GM21423 (cell line): ENCODE measurements at regions not wholly inside any gene's neighbourhood (a gene's known extent, or its start where the extent isn't known, plus 50 kb on each side); places are given as distances from the start of the nearest gene placed in this dataset.

Experiments
- ATAC-seq: cut with Tn5 transposase; IDR thresholded peaks from one replicate; pipeline ENCODE4 v1.9.1; 2021; ENCODE audit warnings: mild to moderate bottlenecking, moderate library complexity; ENCODE audit not compliant: unreplicated experiment

DNA sequence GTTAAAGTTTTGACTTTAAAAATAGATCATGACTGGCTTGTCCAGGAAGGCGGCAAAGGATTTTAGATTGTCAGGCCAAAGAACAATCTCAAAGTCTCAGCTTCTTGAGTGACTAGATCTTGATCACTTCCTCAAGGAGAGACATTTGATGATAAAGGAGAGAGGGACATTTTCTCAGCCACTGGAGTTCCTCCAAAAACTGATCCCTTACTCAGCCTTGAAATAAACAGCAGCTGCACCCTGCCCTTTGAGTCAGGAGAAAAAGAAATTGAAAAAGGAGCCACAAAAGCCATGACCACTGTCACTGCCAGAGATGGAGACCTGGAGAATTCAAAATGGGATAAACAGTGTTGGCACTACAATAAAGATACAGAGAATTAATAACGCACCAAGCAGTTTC lies 288.4 kb upstream of the PRMT6 start:
- ATAC-seq = no peak

DNA sequence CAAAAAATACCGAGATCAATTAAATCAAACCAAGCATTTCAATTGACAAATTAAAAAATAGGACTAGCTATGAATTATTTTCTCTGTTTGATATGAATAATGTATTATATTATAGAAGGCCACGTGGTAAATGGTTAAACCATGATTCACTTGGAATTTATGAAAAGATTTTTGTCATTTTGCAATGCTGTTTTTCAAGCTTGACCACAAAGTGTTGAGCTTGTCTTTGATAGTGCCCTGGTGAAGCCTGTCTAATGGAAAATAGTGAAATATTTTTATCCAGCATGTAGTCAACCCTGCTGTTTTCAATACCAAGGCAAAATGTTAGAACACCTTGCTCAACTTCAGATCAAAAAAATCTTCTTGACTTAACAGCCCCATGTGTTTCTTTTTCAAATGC lies 288.0 kb upstream of the PRMT6 start:
- no peak for ATAC-seq

DNA sequence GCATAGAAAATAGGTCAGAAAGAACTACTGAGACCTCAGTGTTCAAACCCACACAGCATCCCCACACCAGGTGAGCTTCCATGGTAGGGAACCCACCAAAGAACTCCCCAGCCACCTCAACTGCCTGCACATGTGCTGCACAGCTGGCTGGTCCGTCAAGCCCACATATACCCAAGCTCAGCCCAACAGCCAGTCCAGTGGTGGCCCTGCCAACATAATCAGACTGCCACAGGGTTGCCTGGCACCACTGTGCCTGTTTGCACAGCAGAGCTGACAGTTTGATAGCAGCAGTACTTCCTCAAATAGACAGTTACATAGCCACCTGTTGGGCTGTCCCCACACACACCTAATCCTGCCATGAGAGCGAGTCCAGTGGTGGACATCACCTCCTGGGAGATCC lies 283.3 kb upstream of the PRMT6 start:
- no peak for ATAC-seq

DNA sequence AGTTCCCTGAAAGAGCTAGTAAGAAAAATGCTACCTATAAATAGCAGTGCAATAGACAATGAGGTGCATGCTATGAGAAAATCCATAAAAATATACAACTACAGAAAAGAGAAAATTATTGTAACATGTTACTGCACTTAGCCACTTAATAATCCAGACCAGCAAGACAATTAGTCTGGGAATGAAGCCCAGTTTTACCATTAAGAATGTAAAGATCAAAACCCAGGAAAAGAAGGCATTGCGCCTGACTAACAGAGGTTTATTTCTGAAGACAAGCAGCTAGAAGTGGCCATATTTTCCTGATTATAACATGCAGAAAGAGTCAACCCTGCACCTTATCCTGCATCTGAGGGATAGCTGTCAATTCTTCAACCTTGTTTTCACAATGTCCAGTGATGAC lies 276.4 kb upstream of the PRMT6 start:
- no peak for ATAC-seq

DNA sequence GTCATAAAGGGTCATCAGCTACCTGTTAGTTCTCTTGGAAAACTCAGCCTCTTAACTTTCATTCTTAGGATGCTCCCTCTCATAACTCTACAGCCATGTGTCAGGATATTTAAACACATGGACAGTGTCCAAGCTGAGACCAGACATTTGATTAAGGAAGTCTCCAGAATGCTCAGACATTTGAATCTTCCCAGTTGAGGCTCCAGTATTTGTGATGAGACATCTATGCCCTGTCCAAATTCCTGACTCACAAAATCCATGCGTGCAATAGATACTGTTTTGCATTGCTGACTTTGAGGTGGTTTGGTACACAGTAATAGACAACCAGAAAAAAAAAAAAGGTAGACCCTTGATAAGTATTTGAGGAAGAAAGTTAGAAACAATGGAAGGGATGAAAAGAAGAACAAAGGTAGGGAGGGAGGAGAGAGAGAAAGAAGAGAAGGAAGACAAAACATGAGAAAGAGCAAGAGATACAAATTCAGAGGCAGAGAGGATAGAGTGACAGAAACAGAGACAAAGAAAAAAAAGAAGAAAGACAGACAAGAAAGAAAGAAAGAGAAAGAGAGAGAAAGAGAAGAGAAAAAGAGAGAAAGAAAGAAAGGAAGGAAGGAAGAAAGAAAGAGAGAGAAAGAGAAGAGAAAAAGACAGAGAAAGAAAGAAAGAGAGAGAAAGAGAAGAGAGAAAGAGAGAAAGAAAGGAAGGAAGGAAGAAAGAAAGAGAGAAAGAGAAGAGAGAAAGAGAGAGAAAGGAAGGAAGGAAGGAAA lies 275.5 kb upstream of the PRMT6 start:
- no peak for ATAC-seq

DNA sequence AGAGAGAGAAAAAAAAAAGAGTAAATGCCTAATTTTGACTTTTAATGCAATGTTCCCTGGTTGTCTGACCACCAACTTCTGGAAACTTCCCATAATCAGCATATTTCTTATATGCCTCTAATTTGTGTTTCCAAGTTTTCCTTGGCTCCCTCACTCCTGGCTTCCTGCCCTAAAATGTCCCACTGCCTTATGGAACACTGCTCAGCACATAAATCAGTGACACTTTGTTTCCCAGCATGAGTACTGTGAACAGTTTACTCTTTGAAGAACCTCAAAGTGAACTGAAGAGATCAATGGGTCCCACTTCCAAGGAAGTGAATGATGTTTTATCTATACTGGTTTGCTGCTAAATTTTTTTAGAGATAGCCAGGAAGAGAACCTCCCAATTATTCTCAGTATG lies 271.3 kb upstream of the PRMT6 start:
- ATAC-seq = no peak

DNA sequence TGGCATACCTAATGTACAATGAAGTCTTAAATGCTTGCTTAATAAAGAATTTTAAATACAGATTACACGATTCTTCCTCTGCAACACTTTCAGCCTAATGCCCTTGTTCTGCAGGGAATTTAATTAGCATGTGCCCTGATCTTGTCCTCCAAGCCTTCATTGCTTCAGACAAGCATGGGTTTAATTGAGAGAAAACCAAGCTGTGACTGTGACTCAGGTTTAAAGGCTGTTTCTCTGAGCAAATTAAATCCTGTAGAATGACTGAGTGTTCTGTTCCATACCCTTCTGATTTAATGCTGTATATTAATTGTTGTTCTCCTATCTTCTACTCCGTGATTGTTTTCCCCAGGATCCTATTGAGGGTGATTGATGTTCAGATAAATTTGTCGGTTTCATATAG lies 269.0 kb upstream of the PRMT6 start:
- ATAC-seq = no peak

DNA sequence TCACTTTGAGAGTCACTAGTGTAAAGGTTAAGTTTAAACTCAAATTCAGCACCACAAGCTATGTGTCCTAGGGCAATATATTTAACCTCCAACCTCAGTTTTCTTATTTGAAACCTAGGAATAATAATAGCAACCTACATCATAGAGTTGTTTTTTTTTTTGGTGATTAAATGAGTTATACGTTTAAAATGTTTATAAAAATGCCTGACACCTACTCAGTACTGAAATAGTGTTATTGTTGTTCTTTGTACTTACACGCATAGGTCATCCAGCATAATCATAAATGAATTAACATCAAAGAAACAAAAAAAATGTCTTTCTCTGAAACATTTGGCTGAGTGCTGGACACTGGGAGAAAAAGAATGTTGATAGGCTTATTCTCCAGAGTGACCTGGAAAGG lies 266.8 kb upstream of the PRMT6 start:
- ATAC-seq = no peak

DNA sequence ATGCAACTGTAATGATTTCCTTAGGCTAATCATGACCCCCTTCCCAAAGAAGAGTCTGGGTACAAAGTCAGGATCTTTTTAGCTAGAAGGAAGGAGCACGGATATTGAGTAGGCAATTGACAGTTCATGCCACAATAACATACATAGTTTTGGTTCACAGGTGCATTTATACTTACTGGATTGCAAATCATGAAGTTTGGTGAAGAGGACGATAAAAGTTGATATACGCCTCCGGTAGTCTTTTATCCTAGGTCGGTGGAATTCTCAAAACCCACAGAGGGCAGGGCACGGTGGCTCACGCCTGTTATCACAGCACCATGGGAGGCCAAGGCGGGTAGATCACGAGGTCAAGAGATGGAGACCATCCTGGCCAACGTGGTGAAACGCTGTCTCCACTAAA lies 265.4 kb upstream of the PRMT6 start:
- ATAC-seq = no peak

DNA sequence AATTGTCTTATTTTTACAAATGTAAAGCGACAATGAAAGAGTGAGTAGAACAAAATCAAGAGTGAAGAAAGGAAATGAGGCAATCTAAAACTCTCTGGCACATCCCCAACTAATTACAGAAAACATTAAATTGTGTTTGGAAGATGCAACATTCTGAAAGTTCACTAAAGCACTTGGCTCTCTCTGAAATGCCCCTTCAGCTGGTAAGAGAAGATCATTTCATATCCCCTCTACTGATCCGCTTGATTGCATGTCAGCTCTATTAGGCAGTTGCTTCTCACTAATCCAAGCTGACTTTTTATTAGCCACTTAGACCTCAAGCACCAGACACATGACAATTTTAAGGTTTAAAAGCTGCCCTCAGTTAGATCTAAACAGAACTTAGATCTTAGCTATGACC lies 262.8 kb upstream of the PRMT6 start:
- no peak for ATAC-seq

DNA sequence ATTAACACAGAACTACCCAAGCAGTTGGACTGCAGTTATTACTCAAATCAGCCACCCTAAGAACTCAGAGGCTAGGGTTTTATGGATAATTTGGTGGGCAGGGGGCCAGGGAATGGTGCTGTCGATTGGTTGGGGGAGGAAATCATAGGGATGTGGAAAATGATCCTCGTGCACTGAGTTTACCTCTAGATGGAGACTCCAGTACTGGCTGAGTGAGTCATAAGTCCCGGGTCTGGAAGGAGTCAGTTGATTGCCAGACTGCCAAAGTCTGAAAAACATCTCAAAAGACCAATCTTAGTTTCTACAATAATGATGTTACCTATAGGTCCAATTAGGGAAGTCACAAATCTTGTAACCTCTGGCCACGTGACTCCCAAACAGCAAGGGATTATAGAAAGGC lies 257.5 kb upstream of the PRMT6 start:
- no peak for ATAC-seq

DNA sequence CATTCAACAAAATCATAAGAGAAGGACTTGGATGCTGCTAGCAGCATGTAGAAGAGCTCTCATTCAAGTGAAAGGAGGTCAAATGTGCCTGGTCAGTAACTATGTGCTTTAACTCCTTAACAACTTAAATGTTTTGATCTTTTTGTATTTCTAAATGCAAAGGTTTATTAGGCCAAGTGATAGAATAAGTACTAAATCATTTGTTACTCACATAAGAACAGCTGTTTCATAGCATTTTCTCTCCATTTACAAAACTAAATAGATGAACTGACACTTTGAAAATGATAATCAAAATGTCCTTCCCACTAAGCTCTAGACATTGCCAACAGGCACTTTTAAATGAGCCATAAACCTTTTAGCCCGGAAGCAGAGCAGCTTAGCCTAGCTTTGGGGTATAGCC lies 254.3 kb upstream of the PRMT6 start:
- no peak for ATAC-seq

DNA sequence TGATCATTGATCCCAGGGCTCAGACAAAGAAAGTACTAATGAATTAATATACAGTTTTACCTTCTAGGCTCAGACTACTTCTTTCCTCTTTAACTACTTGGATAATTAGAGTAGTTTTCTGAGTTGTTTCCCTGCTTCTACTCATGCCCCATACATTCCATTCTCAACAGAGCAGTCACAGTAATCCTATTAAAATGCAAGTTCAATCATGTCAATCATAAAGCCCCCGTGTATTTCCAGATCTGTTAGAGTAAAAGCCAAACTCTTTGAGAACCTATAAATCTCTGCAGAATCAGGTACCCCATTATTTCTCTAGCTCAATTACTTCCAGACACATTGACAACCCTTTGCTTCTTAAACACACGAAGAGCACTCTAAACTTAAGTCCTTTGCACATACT lies 242.1 kb upstream of the PRMT6 start:
- no peak for ATAC-seq

DNA sequence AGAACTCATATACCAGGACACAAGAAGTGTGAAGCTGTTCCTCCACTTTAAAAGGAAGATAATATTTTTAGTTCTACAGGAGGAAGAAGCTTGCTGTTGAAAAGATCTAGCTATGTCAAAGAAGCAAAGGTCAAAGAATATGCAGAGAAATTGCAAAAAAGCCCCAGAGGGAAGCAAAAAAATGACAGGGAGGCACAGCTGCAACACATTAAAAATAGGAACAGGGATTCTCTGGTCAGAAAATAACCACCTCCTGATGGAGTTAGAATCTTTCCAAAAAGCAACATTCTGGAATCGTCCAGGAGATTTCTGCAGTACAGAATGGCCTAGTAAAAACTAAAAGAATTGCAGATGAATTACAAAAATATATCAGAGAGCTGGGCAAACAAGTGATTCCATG lies 238.9 kb upstream of the PRMT6 start:
- no peak for ATAC-seq

DNA sequence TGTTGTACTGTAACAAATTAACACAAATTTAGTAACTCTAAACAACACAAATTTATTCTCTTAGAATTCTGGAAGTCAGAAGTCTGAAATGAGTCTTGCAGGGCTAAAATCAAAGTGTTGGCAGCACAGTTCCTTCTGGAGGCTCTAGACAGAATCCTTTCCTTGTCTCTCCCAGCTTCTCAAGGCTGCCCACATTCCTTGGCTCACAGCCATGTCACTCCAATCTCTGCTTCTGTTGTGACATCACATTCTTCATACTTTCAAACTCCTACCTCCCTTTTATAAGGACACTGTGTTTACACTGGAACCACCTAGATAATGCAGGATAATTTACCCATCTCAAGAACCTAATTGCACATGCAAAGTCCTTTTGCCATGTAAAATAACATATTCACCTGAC lies 225.0 kb upstream of the PRMT6 start:
- ATAC-seq = no peak

DNA sequence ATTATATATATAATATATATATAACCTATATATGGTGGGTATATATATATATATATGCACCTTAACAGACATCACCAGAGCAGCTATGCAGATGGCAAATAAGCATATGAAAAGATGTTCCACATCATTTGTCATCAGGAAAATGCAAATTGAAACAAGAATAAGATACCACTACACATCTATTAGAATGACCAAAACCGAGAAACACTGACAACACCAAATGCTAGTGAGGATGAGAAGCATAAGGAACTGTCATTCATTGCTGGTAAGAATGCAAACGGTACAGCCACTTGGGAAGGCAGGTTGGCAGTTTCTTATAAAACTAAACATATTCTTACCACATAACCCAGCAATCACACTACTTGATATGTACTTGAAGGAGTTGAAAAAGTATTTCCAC lies 219.8 kb upstream of the PRMT6 start:
- peak; percentile 88 for ATAC-seq

DNA sequence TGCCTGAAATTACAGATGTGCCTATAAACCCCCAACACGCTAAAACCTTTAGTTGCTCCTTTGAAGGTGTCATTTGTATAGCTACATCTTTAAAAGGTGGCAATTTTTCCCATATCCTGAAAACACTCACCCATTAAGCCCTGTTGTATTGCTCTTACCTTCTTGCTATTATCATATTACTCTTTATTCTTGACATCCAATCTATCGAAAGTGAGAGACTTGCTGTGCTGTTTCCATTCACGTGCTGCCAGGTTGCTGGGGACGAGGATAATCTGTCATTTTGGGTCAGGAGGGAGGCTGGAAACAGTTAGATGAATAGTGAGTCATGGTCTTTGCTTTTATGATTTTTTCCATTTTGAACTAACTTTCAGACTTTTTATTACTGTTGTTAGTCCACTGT lies 213.0 kb upstream of the PRMT6 start:
- no peak for ATAC-seq

DNA sequence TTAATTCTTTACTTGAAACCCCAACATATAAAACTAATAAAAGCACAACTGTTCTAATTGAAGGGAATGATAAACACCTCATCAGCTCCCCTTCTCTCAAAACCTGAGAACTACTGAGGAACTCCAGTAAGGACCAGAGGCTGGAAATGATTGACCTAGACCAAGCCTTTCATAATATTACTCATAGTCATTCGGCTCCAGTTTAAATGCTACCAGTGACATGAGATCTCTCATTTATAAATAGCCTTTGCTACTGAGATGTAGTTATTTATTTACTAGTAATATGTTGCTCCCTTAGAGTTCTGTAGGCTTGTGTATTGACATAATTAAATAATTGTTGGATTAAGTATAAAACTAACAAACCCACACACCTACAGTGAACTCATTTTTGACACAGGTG lies 209.8 kb upstream of the PRMT6 start:
- ATAC-seq = peak; percentile 99

DNA sequence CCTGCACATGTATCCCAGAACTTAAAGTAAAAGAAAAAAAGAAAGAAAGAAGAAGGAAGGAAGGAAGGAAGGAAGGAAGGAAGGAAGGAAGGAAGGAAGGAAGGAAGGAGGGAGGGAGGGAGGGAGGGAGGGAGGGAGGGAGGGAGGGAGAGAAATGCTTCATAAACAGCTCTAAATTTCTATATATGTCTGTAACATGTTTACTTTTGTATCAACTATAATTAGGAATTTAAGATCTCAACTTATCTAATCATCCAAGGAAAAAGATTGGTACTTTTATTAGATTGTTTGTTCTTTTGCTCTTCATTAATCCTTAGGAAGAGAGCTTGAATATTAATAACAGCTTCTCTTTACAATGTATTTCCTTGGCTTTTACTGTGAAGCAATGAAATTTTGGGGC lies 195.4 kb upstream of the PRMT6 start:
- no peak for ATAC-seq

DNA sequence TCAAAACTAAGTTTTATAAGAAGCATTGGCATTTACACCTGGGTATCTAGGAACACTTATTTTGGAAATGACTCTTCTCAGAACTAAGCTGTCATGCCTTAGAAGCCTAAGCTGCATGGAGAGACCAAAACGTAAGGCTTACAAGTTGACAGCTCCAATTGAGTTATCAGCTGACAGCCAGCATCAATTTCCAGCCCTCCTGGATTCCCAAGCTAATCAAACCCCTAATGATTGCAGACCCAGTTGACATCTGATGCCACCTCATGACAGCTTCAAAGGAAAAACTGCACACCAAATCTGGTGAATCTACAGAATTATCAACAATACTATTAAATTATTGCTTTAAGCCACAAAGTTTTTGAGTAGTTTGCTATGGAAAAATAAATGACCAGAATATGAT lies 187.6 kb upstream of the PRMT6 start:
- ATAC-seq = no peak

DNA sequence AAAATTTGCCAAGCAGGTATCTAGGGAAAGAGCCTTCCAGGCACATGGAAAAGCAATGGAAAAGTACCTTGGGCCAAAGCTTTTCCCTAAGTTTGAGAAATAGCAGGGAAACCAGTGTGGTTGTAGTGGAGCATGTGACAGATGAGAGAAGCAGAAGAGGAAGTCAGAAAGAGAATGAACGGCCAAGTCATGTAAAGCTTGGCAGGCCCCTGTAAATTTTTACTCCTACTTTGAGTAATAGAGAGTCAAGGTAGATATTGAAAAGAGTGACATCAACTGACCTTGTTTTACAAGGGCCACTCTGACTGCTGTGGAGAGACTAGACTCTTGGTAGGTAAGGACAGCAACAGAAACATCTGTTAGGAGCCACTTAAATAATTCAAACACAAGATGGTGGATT lies 180.9 kb upstream of the PRMT6 start:
- peak; percentile 73 for ATAC-seq

DNA sequence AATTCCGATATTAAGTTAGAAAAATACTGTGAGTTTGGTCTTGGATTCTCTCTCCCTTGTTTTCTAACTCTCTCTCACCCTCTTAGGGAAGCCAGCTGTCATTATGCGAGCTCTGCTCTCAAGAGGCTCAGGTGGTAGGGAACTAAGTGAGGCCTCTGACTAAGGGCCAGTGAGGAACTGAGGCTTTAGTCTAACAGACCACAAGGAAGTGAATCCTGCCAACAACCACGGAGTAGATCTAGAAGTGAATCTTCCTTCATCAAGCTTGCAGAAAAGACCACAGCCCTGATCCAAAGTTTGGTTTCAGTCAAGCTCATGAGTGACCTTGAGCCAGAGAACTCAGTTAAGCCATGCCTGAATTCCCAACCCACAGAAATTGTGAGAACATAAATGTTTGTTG lies 180.1 kb upstream of the PRMT6 start:
- peak; percentile 55 for ATAC-seq

DNA sequence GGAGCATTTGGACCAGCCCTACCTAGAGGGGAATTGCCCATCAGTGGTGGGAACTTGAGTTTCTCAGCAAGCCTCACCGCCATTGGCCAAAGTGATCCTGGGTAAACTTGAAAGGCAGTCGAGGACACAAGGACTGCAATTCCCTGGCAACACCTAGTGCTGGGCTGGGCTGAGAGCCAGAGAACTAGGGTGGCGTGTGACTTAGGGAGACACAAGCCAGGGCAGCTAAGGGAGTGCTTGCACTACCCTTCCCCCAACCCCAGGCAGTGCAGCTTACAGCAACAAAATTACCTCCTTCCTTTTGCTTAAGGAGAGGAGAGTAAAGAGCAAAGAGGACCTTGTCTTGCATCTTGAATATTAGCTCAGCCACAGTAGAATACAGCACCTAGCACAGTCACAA lies 176.9 kb upstream of the PRMT6 start:
- no peak for ATAC-seq
